GM18907 (cell line): ENCODE measurements at regions not wholly inside any gene's neighbourhood (a gene's known extent, or its start where the extent isn't known, plus 50 kb on each side); places are given as distances from the start of the nearest gene placed in this dataset.
A peak's percentile ranks its signal among the peaks of the same experiment; 100 is the strongest.

ENCODE experiments used
- ATAC-seq: cut with Tn5 transposase; IDR thresholded peaks from one replicate; pipeline ENCODE4 v1.9.1; 2021; ENCODE audit warnings: mild to moderate bottlenecking, moderate library complexity; ENCODE audit not compliant: unreplicated experiment

DNA sequence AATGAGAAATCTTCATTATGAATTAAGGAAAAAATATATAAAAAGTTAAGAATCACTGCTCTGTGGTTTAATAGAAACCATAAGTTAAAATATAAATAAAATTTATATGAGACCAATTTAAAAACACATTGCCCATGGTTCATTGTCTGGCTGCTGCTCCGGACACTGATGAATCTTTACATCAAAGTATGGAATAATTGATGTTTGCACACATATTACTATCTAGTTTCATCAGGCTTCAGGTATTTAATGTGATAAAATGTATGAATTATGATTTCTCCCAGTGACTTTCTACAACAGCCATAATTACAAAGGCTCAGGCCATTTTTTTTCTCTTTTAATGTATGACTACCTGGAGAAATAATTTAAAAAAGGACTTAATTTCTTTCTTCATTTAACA lies 599.1 kb upstream of the PRMT6 start:
- ATAC-seq, result no peak

DNA sequence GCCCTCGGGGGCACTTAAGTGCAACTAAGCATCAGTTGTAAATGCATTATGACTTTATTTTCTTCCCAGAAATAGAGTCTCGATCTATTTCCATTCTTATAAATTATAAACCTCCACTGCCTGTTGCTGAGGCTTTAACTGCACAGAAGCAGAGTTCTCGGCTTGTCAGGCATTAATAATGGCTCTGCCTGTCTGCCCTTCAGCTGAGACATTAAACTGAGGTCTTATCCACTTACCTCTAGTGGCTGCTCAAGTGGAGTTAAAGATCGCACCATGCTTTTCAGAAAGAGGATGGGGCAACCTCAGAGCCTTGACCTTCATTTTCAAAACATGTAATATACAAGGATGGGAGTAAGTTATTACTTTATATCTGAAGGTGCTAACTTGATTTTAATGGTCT lies 597.6 kb upstream of the PRMT6 start:
- ATAC-seq, result no peak

DNA sequence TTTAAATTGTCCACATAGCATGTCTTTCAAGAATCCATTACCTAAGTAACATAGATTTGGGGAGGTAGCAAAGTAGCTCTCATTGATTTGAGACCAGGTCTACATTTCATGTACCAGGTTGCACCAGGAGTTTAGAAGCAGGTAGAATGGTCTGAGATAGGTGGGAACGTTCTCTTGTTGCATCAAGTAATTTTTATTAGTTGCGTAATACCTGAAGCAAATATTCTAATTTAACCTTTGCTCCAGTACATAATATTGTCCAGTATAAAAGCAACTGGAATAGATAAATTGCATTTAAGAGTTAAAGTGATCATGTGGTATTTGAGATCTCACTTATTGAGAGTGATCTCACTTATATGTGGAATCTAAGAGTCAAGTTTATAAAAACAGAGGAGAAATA lies 597.1 kb upstream of the PRMT6 start:
- ATAC-seq, result no peak

DNA sequence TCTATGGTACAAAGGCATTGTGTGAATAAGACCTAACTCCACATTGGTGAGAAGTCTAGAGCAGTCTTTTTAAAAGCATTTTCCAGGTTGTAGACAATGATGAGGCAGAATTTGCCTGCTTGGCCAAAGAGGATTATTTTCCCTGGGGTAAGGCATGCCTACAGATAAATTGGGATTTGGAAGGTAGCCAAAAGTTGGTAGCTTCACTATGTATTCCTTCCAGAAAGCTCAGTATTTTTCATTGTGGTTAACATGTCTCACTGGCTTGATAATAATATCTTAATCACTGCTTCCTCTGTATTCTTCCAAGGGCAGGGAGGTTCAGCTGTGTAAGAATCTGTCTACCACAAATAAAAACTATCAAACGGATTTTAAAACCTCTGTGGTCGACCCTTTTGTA lies 590.8 kb upstream of the PRMT6 start:
- ATAC-seq, result no peak

DNA sequence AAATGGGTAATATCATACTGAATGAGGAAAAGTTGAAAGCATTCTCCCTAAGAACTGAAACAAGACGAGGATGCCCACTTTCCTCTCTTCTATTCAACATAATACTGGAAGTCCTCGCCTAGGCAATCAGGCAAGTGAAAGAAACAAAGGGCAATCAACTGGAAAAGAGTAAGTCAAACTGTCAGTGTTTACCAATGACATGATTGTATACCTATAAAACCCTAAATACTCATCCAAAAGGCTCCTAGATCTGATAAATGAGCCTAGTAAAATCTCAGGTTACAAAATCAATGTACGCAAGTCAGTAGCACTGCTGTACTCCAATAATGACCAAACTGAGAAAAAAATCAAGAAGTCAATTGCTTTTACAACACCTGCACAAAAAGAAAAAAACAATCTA lies 575.8 kb upstream of the PRMT6 start:
- no peak for ATAC-seq

DNA sequence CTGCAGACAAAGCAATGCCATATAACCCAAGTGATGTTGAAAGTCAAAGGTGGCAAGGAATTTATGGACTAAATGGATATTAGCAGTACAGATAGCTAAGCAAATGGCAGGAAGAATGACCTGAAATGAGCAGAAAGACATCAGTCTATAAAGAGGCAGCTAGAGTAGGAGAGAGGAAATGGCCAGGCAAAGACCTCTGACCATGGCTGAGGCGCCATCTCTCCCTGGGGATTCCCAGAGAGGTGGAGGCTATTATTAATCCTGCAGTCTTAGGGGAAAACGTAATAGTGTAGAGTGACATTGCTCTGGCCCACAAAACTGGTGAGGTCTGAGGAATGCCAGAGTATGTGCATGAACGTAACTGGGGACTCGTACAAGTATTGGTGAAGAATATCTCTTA lies 563.6 kb upstream of the PRMT6 start:
- ATAC-seq, result no peak

DNA sequence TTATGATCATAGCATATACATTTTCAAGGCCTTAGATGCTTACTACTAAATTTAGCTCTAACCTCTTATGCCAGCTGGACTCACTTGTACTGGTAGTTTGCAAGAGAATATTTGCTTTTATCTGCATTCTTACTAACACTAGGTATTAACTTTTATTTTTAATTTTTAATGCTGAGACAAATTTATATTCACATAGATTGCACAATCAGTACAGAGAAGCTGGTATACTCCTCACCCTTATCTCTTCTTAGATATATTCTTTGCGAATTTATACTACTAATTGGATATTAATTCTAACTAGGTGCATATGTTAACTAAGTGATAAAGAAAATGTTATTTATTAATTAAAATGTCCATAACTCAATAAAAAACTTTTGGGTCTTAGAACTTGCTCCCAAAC lies 561.8 kb upstream of the PRMT6 start:
- ATAC-seq, result no peak

DNA sequence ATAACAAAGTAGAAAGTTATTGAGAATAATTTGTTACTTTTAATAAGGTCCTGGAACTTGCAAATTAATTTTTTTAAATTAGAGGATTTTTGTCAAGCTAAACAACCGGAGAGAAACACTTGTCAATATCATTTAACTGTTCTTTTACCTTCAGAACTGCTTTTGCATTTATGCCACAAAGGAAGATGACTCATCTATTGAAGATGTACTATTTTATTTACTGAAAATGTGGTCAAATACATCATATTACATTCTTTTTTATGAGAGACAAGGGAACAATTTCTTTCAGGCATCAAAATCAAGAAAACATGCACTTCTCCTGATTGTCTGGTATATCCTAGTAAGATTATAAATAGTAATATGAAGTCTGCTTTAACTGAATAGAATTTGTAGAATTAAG lies 558.2 kb upstream of the PRMT6 start:
- ATAC-seq, result no peak

DNA sequence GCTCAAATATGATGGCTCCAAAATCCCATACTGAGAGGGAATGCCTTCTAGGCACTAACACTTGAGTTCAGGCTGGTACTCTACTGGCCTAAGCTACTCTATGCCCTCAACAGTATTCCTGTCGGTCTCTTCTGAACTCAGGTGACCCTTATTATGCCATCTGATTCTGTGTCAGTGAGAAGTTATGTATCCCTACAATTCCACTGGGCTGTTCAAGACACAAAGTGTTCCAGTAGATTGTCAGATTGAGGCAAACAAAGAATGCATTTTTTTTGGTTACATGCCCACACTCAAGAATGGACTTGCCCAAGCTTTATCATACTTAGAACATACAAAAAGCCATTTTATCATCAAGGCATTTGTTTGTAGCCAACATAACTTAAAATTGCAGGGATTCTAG lies 553.8 kb upstream of the PRMT6 start:
- no peak for ATAC-seq

DNA sequence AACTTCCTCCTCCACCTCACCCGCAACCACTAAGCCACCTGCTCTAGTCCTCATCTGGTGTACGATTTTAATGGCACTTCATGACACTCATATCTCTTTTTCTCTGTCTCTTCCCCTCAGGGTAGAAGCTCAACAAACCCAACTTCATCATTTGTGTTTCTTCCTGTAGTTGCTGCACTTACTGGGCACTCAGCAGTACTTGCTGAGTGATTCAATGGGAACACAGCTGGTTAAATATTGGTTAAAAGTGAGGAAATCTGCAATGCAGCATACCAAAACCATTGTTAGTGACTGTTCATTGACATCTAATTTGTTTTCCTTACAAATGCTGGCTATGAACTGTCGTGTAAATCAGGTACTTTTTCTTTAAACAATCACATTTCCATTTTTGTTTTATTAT lies 541.1 kb upstream of the PRMT6 start:
- ATAC-seq, result no peak

DNA sequence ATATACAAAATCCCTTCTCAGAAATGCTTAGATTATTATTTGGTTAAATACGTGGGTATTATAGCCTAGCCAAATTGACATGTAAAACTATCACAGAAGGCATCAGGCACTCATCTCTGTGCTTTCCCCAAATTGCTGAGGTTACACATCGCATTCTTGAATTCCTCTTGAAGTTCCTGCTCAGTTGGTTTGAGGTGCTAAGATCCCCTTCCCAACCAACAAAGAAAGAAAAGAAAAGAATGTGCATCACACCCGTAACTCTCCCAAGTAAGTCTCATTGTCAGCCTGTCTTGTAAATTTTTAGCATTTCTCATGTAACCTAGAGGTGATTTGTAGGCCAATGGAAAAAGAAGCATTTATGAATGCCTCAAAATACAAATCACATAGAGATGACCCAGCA lies 539.2 kb upstream of the PRMT6 start:
- ATAC-seq, result no peak

DNA sequence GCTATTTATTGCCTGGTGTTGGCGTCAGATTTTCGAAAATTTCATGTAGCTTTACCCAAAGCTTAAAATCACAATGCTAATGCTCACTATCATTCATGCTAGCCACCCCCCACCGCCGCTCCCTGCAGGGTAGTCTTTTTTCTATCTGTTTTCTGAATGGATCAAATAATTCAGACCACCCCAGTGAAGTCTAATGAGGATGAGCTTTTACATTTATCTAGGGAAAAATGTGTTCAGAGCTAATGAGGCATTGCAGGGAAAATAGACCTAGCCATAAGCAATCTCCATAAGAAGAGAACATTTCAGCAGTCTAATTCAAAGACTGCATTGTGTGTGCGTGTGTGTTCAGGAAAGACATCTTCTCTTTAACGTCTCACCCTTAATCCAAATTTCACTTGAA lies 533.0 kb upstream of the PRMT6 start:
- no peak for ATAC-seq

DNA sequence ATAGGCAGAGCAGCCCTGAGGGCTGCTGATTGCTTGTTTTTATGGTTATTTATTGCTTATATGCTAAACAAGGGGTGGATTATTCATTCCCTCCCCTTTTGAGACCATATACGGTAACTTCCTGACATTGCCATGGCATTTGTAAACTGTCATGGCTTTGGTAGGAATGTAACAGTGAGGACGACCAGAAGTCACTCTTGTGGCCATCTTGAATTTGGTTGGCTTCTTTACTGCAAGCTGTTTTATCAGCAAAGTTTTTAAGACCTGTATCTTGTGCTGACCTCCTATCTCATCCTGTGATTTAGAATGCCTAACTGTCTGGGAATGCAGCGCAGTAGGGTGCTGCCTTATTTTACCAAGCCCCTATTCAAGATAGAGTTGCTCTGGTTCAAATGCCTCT lies 531.8 kb upstream of the PRMT6 start:
- no peak for ATAC-seq

DNA sequence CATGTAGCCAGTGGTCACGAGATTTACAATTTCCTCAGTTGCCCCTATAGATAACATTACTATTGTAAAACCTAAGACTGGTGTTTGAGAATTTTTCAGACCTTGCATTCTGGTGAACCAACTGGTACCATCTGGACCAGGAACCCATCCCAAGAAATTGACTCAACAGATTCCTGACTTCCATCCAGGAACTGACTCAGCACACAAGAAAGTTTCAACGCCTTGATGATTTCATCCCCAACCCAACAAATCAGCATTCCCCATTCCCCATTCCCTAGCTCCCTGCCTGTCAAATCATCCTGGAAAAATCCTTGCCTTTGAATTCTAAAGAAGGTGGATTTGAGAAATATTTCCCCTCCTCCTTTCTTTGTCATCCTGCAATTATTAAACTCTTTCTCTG lies 529.8 kb upstream of the PRMT6 start:
- no peak for ATAC-seq

DNA sequence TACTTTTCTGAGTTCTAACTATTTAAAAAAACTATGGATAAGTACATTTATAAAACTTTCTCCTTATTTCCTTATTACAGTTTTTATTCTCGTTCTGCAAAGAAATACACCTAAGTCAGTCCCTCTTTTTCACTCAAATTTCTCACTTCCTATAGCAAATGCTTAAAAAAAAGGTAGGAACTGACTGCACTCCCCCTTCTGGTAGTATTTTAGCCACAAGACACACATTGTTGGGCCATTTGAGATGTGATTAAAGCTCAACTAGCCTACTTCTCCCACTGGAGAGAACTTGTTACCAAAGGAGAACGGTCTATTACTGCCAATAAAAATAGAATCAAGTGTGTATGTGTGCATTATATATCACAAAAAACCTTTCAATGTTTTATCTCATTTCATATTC lies 521.9 kb upstream of the PRMT6 start:
- no peak for ATAC-seq

DNA sequence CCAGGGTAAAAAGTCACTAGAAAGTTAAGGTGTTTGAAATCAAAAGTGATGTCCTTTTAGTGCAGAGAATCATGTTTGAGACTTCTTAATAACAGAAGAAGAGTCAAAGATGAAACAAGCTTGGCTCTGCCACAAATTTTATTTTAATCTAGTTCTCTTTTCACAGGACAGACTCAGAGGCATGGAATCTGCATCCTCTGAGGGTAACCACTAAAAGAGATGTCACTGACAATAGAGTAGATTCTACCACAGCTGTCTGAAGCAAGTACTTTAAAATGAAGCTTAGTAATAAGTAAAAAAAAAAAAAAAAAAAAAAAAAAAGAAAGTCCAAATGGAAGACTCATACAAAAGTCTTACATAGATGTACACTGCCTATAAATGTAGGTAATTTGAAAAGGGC lies 519.7 kb upstream of the PRMT6 start:
- no peak for ATAC-seq

DNA sequence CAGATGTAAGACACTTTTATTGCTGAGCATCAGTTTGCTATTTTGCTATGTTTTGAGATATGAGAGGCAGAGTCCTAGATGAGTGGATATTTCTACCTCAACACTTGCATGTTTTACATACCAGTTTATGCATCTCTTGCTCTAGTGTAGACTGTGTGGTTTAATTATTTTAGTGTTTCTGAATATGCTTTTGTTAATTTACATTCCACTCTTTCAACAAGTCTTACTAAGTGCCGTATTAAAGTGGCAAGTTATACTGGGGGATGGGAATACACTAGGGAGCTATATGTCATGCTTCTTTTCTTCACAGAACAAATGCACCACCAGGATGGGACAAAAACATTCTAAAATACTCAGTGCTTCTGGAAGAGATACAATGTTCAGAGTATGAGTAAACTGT lies 507.7 kb upstream of the PRMT6 start:
- ATAC-seq, result no peak

DNA sequence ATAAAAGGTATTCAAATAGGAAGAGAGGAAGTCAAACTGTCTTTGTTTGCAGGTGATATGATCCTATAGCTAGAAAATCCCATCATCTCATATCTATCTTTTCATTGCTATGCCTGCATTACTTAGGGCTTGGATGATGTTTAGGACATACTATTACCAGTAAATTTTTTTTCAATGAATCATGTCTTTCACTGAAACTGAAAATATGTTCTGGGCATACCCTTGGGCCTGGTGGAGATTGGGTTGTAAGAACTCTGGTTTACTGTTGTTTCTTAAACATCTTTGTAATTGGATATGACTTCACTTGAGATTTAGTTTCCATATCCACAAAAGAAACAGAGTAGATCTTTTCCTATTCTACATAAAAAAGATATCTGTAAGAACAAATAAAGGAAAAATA lies 502.2 kb upstream of the PRMT6 start:
- no peak for ATAC-seq

DNA sequence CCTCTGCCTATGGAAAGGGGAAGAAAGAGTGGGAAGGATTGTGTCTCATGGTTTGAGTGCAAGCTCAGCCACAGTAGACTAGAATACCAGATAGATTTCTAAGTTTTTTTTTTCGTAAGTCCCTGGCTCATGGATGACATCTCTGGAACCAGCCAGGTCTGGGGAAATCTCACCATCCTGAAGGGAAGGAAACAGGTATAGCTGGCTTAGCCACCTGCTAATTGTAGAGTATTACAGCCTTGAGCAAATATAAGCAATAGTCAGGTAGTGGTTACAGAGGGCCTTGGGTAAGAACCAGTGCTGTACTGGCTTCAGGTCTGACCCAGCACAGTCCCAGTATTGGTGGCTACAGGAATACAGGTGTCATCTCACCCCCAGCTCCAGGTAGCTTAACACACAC lies 500.9 kb upstream of the PRMT6 start:
- ATAC-seq, result no peak

DNA sequence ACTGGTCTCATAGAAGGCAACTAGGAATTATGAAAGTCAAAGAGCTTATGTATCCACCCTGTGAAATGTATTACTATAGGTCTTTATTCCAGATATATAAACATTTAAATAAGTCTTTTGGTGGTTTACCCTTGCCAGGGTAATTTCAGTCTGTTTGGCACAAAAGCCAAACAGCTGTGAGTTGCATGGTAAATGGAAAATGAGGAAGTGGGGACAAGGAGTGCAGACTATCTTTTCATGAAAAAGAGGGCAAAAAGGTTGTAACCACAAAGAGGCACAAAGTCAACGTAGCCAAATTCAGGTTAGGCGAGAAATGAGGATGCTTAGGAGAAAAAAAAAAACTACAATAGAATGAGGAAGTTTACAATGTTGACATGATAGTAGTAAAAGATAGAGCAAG lies 492.3 kb upstream of the PRMT6 start:
- ATAC-seq, result no peak

DNA sequence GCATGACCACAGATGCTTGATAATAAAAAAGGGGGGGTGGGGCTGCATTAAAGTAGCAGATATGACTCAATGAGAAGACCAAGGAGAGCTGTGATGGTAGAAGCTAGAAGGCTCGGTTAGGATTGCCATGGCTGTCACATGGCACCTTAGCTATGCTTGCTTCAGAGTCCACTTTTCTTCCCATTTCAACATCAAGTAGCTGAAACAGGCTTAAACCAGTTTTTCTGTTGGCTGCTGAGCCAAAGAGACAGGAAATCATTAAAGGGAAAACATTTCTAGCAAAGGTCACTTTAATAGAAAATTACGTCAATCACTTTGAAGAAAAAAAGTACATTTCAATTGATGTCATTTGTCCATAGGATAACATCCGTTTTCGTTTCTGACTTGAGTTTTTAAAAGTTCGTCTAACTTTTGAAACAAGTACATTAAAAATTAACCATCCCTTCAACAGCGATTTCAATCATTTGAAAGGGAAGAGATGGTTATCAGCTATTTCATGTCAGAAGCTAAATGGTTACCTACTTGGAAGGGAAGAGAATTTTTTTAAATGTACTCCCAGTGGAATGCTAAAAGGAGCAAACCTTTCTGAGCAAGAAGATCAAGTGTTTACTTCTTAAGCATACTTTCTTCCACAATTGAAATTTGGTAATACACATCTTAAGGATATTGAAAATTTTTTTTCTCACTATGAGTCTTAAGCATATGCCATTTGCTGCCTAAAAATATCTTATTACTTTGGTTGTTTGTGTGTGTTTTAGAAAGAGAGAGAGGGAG lies 488.1 kb upstream of the PRMT6 start:
- ATAC-seq, result peak; percentile 44

DNA sequence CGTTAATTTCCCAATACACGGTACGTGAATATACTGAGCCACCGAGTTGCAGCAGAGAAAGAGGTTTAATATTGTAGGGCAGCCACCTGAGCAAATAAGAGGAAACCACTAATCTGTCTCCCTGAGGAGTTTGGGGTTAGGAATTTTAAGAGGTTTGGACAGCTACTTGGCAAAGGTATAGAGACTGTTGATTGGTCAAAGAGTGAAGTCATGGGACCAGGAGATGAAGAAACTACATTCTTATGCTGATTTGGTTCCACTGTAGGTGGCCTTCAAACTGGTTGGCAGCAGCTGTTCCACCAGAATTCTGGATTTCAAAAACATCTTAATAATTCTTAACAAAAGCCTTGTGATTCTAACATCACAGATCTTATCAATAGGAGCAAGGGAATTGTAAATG lies 485.4 kb upstream of the PRMT6 start:
- no peak for ATAC-seq

DNA sequence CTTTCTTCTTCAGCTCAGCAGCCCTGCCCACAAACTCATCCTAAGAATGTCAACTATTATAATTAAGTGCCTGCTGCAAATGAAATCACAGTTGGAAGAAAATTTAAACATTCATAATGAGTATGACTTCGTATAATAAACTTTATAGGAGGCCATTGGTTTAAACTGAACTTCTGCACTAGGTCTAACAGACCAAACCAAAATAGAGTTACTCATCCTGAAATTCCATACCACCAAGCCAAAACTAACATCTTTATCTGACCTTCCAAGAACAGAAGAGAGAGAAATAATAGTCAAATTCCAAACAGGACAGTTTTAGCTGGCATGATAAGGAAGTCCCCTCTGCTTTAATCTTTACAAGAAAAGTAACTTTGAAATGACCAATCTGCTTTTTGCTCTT lies 472.4 kb upstream of the PRMT6 start:
- no peak for ATAC-seq
